ENCODE measurements at regions not wholly inside any gene's neighbourhood (a gene's known extent, or its start where the extent isn't known, plus 50 kb on each side); places are given as distances from the start of the nearest gene placed in this dataset.
"Not testable (repeated sequence)": the region's sequence is repeated elsewhere in the genome, so short reads cannot be mapped to it uniquely, and the experiment has no call there.

DNA sequence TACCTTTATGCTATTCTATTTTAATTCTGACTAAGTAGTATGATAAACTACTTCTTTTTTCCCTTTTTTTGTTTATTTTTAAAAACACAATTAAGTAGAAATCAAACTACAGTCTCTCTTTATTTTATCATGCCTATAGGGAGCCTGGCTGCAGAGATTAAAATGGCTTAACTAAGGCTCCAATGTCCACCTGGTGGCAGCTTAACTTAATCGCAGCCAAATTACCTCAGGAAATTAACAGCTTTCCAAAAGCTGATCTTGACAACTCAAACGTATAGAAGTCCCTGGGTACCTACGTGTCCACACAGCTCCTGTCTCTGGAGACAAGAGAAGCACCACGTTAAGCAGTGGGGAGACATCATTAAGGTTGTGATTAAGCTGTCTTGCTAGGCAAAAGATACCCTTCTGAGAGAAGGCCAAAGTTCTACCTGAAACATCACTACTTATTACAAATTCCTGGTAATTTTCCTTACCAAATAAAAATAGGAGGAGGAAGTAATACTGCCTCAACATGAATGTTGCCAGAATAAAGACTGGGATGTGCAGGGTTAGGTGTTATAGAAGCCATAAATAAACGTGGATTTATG, 63.2 kb upstream of the SNX19 start:
- FAIRE-seq, result no peak

GRCh38 chr11:130980071-130980862, 64.0 kb upstream of the SNX19 start:
- no peak for FAIRE-seq

DNA sequence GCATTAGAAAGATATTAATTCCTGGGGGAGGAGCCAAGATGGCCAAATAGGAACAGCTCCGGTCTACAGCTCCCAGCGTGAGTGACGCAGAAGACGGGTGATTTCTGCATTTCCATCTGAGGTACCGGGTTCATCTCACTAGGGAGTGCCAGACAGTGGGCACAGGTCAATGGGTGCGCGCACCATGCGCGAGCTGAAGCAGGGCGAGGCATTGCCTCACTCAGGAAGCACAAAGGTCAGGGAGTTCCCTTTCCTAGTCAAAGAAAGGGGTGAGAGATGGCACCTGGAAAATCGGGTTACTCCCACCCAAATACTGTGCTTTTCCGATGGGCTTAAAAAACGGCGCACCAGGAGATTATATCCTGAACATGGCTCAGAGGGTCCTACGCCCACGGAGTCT, 68.0 kb upstream of the SNX19 start:
- not testable (repeated sequence) for FAIRE-seq

- FAIRE-seq, result no peak
Observed at GRCh38 chr11:130992788-130993187, 76.5 kb upstream of the SNX19 start.

DNA sequence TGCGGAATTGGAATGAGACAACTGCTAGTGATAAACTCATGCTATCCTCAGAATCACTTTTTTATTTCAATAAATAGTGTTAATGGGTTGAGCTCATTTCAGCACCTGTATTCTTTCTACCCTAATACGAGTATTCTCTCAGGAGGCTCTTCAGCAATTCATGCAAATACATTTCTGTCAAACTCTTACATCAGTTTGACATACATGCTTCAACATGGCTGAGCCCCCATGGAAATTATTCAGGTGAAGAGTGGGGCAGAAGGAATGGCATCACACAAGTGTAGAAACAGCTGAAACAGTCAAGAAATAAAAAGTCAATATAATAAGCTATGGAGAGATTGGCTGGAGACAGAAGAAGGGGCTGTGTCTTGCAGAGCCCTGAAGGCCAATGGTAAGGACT, 77.8 kb upstream of the SNX19 start:
- FAIRE-seq, result no peak

- no peak for FAIRE-seq
Observed at GRCh38 chr11:130995266-130995665, 79.0 kb upstream of the SNX19 start.

DNA sequence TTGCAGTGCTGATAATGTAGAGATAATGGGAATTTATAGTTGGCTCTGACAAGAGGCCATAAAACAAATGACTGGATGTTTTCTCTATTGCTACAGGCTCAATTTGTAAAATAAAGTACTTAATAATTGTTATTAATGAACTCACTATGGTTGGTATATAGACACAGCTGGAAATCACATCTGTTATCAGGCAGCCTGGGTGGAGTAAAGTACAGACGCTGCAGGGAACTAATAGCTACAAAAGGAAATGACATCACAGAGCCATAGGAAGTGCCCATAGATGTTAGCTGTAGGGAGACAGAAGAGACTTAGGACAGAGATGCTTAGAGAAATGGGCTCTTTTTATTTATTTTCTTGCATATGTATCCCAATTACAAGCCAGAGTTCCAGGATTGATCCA, 81.0 kb upstream of the SNX19 start:
- no peak for FAIRE-seq

DNA sequence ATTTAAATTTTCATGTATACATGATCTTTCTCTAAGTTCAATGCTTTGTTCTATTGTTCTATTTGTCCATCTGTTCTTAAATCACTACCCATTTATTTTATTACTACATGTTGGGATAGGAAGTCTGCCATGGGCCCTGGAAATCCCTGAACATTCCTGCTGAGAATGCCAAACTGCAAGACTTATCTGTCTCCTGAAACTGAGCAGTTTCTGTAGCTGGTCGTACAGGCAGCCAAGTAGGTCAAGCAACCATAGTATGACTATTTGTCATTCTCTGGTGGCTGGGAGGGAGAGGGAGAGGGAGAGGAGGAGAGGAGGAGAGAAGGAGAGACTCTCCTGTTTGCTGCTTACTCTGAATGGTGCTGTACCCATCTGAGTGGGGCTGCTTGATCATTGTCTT, 82.8 kb upstream of the SNX19 start:
- FAIRE-seq, result no peak

GRCh38 chr11:130999992-131000770, 83.9 kb upstream of the SNX19 start:
- no peak for FAIRE-seq

DNA sequence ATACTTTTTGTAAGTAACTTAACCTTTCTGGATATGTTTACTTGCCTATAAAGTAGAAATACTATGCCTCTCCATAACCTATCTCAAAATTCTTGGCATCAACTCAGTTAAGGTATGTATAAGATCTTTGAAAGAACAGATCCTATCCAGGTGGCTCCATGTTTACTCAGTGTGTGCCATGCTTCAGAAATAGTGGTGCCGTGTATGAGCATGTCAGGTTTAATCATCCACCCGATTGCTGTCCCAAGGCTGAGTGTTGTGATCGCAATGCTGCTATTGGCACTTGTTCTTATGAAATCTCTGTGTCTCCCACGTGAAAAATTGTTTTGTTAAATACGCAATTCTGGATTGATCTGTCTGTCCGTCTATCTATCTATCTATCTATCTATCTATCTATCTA, 85.9 kb upstream of the SNX19 start:
- no peak for FAIRE-seq

- no peak for FAIRE-seq
Observed at GRCh38 chr11:131005829-131006228, 89.5 kb upstream of the SNX19 start.

- no peak for FAIRE-seq
Observed at GRCh38 chr11:131025020-131025419, 108.7 kb upstream of the SNX19 start.

DNA sequence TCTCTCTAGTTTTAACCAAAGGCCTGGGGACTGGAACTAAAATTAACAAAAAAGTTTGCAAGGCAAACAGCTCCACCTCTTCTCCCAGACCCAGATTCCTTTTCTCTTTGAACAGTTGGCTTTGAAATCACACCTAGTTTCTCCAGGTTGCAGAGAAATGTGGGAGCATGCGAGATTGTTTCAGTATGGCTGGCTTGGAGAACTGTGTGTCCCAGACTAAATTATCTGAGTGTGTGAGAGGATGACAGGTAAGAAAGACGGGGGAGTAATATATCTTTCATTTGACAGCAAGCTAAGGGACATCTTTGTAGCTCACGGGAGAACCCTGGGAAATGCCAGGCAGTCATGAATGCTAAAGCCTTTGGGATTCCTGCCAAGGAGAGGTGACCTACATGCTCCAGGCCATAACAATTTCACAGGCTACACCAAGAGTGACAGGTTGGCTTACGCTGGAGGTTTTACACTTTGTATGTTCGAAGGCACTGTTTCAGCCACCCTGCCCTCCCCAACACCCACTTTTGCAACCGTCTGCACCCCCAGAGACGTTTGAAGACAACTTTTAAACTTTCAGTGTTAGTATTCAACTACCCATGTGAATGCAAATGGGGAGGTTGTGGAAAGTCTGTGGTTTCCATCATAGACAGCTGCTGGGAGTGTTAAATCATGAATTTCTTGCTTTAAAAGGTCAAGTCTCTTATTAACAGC, 109.3 kb upstream of the SNX19 start:
- FAIRE-seq, result no peak

GRCh38 chr11:131027491-131027890, 111.2 kb upstream of the SNX19 start:
- FAIRE-seq, result no peak

GRCh38 chr11:131033151-131033651, 116.9 kb upstream of the SNX19 start:
- FAIRE-seq, result no peak

GRCh38 chr11:131036514-131036913, 120.2 kb upstream of the SNX19 start:
- no peak for FAIRE-seq

- FAIRE-seq, result no peak
Observed at GRCh38 chr11:131037873-131038272, 121.6 kb upstream of the SNX19 start.

GRCh38 chr11:131038597-131038996, 122.3 kb upstream of the SNX19 start:
- FAIRE-seq, result no peak

DNA sequence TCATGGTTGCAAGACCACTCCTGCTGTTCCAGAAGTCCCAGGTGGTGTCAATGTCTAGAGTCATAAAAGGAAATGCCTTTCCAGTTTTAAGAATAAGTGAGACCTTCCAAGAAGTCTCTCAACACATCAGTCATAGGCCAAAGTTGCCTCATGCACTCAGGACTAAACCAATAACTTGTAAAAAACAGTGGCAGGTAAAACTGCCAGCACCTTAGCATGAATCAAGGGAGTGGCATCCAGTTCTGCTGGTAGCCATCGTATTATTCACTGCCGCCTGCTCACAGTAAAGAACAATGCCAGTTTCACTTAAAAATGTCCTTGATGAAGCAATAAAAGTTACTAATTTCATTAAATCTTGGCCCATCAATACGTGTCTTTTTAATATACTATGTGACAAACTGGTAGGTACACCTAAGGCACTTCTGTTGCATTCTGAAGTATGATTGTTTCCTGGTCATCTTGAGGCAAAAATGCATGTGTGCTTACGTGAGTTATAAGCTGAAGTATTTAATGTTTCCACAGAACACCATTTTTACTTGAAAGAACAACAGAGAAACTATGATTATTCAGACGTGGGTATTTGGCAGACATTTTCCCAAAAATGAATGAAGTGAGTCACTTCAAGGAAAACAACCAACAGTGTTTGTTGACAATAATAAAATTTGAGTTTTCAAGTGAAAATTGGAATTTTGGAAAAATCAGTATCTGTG, 125.2 kb upstream of the SNX19 start:
- no peak for FAIRE-seq

DNA sequence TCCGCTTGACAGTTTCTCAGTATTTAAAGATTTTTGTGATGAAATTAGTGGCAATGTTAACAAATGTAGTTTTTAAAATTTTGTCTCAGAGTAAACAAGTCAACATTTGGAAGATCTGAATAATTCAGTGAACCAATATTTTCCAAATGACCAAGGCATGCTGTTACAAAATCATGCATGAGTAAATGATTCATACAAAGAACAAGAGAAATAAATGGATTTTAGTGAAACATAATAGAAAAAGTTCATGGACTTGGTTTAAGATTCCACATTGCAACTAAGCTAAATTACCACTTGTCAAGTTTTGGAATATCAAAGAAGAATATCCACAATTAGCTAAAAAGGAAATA, 125.7 kb upstream of the SNX19 start:
- FAIRE-seq, result no peak

DNA sequence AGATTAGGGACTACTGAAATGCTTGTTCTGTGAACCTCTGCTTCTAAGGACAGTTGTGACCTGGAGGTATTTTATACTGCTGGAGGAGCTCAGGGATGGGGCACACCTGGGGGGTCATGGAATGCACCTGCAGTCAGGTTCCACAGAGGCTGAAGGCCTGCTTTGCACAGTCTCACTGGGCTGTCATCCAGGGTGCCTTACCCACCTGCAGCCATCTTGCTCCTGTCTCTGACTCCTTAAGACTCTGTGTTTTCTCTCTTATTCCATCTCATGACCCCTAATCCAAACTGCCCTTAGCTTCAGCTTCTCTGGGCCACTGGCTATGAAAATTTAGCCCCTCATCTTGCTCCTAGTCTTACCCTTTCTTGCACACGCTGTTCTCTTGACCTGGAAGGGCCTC, 127.0 kb upstream of the SNX19 start:
- FAIRE-seq, result no peak

GRCh38 chr11:131044851-131045250, 128.6 kb upstream of the SNX19 start:
- no peak for FAIRE-seq

- no peak for FAIRE-seq
Observed at GRCh38 chr11:131052367-131052766, 136.1 kb upstream of the SNX19 start.
